ENCODE measurements at regions not wholly inside any gene's neighbourhood (a gene's known extent, or its start where the extent isn't known, plus 50 kb on each side); places are given as distances from the start of the nearest gene placed in this dataset.
"Not testable (repeated sequence)": the region's sequence is repeated elsewhere in the genome, so short reads cannot be mapped to it uniquely, and the experiment has no call there.

DNA sequence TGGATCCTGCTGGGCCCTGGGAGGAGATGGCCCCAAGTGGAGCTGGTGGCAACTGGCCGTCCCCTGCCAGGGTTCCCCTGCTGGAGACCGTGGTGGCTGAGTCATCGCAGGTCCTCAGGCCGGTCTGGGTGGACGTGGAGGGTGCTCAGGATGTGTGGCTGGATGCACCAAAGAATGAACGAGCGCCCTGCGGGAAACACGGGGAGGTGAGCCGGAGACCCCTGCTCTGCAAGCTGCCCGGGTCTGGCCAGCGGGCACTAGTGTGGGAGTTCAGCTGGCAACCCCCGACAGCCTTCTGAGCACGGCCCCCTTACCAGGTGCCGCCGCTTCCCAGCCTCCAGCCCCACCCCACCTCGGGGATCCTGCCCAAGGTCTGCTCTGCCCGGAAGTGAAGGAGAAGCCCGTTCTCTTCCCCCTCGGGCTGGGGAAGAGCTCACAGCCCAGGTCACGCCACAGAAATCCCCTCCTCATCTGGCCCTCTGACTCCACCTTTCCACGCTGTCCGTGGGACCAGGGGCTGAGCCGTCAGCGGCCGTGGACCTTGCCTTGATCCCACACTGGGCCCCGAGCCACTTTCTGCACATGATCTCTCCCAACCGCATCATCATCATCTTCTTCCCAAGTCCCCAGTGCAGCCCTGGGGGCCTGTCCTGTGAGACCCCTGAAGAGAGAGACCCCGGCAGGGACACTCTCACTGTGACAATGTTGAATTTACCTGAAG, 165.5 kb downstream of the KIF26A start:
- DNase-seq (ENCODE audit: low read depth) = no peak

DNA sequence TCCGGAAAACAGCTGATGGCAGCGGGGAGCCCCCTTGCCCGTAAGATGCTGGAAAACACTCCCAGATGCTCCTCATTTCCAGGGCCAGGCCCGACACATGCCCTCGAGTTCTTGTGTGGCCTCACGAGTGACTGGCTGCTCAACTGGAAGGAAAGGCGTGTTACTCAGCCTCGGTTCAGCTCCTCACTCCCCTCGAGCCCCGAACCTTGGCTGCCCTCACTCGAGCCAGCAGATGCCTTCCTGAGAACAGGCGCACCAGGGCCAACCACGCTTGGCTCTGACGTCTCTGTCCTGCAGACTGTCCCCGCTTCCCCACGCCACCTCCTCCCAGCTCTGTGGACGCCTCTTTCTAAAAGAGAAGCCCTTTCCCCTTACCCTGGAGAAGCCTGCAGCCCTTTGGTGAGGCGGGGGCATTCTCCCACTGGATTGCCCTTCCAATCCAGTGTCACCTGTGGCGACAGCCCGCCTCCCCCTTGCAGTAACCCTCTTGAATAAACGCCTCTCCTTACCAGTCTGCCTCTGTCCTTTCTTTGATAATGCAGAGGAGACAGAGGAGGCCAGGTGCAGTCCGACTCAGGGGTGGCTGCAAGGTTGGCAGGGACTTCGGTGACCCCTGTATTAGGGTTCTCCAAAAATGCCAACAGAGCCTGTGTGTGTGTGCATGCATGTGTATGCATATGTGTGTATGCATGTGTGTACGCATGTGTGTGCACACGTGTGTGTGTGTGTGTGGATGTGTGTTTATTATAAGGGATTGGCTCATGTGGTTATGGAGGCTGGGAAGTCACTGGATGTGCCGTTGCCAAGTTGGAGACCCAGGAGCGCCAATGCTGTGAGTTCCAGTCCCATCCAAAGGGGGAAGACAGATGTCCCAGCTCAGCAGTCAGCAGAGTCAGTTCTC, 166.3 kb downstream of the KIF26A start:
- DNase-seq (ENCODE audit: low read depth) = no peak

DNA sequence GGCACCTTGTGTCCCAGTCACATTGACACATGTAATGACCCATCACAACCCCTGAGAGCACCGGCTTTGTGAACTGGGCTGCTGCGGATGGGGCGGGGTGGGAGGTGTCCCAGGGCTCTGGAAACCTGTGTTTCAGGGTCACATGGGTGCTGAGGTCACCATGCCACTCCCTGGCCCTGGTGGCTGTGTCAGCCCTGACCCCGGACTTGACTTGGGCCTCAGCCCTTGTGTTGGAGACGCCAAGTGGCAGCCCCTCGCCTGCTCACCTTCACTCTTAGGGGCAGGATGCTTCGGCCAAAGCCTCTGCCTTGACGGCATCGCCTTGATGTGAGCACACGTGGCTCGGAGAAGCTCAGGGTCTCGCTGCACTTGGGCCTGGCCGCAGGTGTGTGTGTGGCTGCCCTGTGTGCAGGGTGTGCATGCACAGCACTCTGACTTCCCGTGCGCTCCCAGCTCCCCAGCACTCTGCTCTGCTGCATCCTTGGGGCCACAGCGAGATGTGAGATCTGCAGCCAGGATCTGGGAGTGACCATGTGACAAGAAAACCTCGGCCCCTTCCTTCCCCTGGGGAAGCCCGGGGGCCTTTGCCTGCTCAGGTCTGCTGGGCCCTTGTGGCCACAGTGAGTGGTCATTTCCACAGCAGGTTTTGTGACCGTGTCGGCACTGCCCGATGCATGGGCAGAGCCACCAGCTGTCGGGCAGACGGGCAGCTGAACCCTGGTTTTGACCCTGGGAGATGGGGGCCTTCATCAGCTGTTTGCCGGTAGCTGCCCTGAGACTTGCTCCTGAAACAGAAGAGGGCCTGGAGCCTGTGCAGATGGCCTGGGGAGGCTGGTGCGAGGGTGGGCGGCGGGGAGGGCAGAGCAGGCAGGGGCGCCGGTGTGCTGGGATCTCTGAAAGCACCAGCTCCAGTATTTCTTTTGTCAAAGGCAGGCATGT, 167.4 kb downstream of the KIF26A start:
- no peak for DNase-seq (ENCODE audit: low read depth)

DNA sequence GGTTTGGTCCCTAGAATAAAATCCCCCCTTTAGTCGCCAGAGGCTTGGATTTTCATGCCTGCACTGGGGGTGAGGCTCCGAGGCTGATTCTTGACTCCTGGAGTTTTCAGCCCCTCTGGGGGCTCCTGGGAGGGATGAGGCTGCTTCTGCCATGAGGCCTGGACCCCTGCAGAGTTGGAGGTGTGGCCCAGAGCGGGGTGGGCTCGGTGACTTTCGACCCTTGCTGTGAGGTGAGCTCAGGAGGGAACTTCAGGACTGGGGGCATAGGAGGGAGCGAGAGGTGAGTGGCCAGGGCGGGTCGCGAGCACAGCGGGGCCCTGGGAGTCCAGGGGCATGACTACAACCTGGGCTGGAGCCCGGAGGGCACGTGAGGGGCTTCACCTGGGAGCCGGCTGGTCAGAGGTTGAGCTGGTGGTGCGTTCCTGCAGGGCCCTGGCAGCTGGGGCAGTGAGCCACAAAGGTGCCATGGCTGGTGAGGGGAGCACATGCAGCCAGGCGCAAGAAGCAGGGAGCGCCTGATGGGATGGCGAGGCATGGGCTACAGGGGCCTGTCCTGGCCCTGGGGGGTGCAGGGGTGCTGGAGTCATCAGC, 168.2 kb downstream of the KIF26A start:
- DNase-seq (ENCODE audit: low read depth) = no peak

DNA sequence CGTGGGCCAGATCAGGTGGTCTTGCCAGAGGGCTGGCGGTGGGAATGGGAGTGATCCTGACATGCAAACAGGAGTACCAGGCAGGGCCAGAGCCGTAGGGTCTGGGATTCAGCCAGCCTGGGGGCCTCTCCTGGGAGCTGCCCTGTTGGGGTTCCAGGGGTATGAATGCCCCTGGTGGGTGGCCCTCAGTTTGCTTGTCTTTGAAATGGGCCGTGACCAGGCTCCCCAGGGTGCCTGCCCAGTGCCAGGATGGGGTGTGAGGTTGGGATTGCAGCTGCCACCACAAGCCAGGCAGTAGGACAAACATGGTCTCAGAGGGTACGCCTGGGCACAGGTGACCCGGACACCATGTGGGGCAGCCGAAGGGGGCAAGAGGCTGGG, 168.8 kb downstream of the KIF26A start:
- DNase-seq (ENCODE audit: low read depth) = no peak

DNA sequence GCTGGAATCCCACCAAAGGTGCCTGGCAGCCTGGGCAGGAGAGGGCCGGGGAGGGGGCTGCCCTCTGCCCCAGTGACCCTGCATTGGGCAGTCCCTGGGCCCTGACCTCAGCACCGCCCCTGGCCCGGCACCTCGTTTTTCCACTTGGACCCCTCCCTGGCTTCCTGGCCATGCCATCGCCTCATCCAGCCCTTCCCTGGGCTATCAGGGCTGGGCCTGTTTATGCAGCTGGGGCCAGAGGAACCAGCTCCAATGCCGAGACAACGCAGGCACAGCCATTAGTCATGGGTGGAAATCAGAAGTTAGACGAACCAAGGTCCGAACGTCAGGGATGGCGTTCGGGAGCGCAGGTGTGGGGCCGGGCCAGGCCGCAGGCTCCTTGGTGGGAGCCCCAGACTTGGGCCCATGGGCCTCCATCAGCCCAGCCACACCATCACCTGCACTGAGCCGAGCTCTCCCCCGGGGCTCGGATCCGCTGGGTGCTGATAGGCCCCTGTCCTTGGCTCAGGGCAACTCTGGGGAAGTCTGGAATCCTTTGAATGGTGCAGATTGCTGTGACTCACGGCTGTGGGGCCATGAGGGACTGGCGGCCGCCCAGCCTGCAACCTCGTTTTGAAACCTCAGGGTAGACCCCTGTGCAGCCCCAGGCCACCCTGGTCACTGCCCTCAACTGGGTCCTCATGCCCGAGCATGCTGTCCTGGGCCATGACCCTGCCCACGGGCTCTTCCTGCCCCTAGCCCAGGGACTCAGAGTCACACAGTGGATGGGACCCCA, 169.4 kb downstream of the KIF26A start:
- DNase-seq (ENCODE audit: low read depth) = no peak

DNA sequence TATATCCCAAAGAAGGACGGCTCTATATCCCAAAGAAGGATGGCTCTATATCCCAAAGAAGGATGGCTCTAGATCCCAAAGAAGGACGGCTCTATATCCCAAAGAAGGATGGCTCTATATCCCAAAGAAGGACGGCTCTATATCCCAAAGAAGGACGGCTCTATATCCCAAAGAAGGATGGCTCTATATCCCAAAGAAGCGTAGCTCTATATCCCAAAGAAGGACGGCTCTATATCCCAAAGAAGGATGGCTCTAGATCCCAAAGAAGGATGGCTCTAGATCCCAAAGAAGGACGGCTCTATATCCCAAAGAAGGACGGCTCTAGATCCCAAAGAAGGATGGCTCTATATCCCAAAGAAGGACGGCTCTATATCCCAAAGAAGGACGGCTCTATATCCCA, 170.1 kb downstream of the KIF26A start:
- not testable (repeated sequence) for DNase-seq (ENCODE audit: low read depth)

DNA sequence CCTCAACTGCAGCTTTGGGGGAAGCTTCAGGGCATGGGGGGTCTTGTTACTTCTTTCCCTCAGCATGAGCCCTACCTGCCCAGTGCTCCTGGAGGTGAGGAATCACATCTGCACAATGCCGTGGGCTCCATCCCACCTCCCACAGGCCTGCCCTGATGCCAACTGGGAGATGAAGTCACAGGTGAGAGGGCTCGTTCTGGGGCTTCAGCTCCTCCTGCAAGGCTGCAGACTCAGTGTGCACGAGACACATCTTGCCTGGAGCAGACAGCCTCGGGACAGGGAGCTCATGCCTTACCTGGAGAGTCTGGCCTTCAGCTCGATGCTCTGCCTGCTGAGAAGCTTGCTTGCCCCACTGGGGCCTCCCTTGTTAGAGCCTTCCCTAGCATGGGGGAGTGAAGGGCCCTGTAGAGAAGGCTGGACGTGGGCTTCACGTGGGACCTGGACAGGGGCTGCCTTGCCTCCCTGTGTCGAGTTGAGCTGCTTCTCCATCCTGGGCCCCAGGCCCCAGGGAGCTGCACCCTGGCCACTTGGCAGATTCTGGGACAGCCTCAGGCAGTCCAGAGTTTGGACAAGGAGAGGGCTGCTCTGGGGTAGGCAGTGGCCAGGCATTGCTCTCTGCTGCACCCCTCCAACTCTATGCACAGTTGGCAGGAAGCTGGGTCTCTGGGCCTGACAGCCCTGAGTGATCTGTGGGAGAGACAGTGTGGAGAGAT, 171.4 kb downstream of the KIF26A start:
- no peak for DNase-seq (ENCODE audit: low read depth)

DNA sequence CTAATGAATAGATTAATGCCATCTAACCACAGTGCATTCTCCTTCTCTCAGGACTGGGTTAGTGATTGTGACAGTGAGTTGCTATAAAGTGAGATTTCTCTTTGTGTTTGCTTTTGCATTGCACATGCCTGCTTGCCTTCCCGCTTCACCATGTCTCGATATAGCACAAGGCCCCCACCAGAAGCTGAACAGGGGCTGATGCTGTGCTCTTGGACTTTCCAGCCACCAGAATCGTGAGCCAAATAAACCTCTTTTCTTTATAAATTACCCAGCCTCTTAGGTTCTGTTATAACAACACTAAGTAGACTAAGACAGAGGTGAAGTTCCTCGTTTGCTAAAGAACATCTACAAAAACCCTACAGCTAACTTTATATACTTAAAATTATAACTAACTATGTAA, 173.0 kb downstream of the KIF26A start:
- no peak for DNase-seq (ENCODE audit: low read depth)

DNA sequence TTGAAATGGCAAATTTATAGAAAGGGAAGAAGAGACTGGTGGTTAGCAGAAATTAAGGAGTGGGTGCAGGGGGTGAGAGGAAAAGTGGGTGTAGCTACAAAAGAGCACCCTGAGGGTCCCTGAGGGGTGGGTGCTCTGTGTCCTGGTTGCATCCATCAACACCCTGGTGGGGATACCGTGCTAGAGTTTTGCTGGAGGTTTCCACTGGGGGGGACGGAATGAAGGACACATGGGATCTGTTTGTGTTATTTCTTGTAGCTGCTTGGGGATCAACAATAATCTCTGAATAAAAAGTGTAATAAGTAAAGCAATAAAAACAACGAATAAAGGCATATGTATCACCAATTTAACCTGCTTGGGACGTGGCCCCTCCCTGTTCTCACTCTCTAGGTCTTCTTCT, 175.3 kb downstream of the KIF26A start:
- DNase-seq (ENCODE audit: low read depth) = no peak

DNA sequence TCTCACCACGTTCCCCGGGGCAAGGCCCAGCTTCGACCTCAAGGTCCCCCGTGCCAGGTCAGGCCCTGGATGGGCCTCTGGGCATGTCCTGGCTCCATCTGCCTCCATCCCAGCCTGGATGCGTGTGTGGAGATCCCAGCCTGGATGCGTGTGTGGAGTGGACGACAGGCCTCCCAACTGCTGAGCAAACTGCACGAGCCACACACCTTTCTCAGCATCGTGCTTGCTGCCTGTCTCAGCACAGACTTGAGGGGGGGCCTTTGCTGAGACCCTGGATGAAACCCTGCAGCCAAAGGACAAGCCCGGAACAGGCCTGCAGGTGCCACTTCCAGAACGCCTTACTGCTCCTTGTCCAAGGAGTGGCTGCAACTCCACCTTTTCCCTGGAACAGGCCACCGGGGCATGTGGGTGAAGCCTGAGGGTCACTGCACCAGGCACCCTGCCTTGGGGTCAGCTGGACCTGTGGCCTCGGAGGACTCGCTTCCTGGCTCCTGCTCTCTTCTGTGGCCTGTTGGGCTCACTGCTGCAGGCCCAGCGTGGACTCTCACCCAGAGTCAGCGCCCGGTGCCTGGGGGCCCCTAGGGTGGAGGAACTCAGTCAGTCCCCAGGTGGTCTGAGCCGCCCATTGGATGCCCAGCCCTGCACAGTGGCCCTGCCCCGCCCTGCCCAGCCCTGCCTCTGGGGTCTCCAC, 176.0 kb downstream of the KIF26A start:
- DNase-seq (ENCODE audit: low read depth) = no peak

DNA sequence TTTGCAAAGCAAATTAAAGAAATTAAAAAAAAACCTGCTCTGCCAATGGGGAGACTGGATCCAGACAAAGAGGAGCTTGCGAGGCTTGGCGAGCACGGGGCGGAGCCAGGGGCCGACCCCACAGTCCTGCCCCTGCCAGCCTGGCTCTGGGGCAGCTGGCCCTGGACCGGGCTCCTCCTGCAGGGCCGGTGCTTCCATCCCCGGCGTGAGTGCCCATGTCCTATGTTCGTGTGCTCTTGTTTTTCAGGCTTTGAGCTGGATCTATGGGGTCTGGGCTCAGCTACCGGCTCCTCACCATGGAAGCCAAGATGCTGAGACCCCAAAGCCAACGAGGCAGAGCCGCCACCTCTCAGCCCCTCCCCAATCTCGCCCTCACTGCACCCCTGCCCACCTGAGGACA, 176.8 kb downstream of the KIF26A start:
- no peak for DNase-seq (ENCODE audit: low read depth)

DNA sequence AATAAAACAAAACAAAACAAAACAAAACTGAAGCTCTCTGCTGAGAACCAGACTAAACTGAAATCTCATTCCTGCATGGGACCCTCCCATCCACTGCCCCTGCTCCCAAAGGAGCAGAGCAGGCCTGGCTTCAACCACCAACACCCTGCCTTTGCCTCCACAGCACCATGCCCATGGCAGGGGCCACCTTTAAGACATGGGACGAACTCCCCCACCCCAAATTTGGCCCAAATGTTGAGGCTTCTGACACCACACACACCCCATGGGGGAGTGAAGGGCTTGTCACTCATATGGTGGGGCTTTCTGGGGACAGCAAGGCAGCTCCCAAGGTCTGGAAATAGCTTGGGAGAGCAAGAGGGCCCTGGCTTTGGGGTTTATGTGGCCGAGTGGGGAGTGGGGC, 177.2 kb downstream of the KIF26A start:
- no peak for DNase-seq (ENCODE audit: low read depth)

DNA sequence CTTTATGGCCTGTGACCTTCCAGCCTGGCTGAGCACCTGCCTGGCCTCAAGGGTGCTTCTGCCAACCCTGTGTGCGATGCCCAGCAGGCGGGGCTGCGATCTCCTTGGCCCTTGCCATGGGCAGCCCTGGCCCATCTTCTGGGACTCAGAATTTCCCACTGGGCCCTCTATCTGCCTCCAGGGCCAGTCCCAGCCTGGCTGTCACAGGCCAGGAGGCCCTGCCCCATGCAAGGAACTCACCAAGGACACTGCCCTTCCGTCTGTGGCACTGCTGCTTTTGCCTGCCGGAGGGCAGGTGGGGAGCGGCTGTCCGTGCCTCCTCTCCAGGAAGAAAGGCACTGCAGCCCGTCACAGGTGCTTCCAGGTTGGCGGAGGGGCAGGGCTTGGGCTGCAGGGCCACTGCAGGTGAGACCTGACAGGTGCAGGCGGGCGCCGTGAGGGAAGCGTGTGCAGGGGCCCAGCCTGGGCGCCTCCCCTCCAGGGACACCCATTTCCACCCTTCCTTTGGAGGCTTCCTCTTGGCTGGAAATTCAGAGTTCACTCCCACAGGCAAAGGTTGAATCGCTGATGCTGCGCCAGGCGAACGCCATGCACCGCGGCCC, 177.8 kb downstream of the KIF26A start:
- no peak for DNase-seq (ENCODE audit: low read depth)

DNA sequence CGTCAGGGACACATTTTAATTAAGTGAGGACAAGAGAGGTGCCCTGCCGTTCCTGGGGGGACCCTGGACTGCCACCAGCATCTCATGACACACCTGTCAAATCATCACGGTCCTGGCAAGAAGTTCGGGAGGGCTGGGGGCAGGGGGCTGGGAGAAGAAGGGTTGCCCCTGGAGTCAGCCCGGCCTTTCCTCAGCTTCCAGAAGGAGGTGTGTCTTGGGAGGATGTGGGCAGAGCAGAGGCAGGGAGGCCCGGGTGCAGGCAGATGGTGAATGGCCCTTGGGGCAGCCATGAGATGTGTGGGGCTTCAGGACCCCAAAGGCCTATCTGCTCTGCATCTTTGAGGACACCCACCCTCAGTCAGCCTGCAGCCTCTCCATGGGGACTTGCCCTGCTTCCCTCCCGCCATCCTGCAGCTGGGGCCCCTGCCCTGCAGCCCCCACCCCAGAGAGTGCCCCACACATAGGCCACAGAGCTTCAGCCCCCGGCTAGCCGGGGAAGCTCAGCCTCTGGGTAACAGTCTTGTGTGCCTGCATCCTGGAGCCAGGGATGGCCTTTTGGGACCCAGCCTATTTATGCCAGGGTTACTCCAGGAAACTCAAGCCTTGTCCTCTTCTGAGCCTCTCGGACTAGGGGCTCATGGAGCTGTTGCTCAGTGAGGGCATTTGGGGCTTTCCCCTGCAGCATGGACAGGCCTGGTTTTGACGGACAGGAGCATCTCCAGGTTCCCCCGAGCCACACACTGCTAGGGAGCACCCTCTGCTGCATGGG, 178.5 kb downstream of the KIF26A start:
- DNase-seq (ENCODE audit: low read depth) = no peak

DNA sequence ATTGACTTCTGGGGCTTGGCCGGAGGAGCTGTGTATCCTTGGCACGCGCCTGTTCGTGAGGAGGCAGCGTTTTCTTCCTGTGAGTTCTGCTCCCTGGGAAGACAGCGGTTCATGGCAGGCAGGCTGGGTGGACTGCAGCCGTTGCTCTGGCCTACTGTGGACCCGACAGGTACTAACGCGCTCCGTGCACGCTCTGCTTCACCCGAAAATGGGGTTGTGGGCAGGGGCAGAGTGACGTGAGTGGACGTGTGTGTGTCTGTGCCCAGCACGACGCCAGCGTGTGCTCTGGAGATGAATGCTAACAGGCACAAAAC, 179.1 kb downstream of the KIF26A start:
- no peak for DNase-seq (ENCODE audit: low read depth)

DNA sequence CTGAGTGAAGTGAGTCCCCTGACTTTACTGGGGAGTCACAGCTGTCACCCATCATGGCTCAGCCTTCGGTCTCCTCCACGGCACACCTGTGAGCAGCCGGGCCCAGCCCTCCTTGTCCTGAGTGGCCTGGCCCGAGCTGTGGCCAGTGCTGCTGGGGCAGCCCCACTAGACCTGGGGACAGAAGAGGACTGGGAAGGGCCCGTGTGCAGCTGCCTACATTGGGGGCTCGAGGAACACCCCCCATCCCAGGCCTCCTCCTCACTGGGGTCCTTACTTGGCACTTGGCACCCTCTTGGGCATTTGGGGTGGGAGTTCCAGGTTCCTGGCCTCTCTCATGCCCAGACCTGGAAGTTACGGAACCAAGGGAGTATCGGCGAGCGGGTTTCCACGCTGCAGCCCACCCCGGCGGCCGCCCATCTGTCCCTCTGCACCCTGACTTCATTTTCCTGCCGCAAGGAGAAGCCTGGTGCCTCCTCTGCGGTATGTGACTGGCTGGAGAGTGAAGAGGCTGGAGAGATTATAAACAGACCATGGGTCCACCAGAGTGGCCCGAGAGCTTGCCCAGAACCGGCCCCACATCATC, 179.7 kb downstream of the KIF26A start:
- DNase-seq (ENCODE audit: low read depth) = no peak

Measured in myocyte (in vitro differentiated cells).